Neural crest cell (in vitro differentiated cells): ENCODE measurements at regions not wholly inside any gene's neighbourhood (a gene's known extent, or its start where the extent isn't known, plus 50 kb on each side); places are given as distances from the start of the nearest gene placed in this dataset.

Experiments
- DNase-seq: peaks from one replicate; pipeline ENCODE4 v3.0.0; 2021; ENCODE audit warnings: low read depth, mixed read lengths, low spot score
- H3K27ac Mint-ChIP-seq: one replicate; pipeline ENCODE4 v1.8.0; 2021; ENCODE audit warnings: mild to moderate bottlenecking, mixed read lengths; ENCODE audit not compliant: unreplicated experiment
- H3K27me3 Mint-ChIP-seq: 2 replicates; pipeline ENCODE4 v1.8.0; 2021; ENCODE audit warnings: low read depth, mild to moderate bottlenecking, mixed read lengths
- H3K36me3 Mint-ChIP-seq: 2 replicates; pipeline ENCODE4 v1.8.0; 2021; ENCODE audit warnings: low read depth, mild to moderate bottlenecking, mixed read lengths
- H3K4me1 Mint-ChIP-seq: 2 replicates; pipeline ENCODE4 v1.8.0; 2021; ENCODE audit warnings: mixed read lengths
- H3K4me3 Mint-ChIP-seq: one replicate; pipeline ENCODE4 v1.8.0; 2021; ENCODE audit warnings: mild to moderate bottlenecking, mixed read lengths
- H3K9me3 Mint-ChIP-seq: 2 replicates; pipeline ENCODE4 v1.8.0; 2021; ENCODE audit warnings: mixed read lengths
- TF ChIP-seq, protein P1 (sequence below): fragments of 200-600 bp; sonication (generic); conservative IDR thresholded peaks from 2 replicates; pipeline ENCODE4 v1.5.0; 2021; ENCODE audit warnings: antibody characterized with exemption, mild to moderate bottlenecking

DNA sequence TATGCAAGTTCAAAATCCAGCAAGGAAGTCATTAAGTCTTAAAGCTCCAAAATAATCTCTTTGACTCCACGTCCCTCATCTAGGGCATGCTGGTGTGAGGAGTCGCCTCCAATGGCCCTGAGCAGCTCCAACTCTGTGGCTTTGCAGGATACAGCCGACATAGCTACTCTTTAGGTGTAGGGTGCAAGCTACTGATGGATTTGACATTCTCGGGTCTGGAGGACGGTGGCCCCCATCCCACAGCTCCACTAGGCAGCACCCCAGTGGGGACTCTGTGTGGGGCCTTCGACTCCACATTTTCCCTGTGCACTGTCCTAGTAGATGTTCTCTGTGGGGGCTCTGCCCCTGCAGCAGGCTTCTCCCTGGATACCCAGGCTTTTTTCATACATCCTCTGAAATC, 333.2 kb upstream of the FGF13 start:
- no peaks in the 10 kb centered on the region for H3K27me3 Mint-ChIP-seq
- H3K4me3 Mint-ChIP-seq = no peak overlapping the region
- peaks cover 28% of the 10 kb centered on the region for H3K36me3 Mint-ChIP-seq
- H3K27ac Mint-ChIP-seq = no peak overlapping the region
- DNase-seq = no peak
- no peaks in the 10 kb centered on the region for H3K4me1 Mint-ChIP-seq
- peaks cover 11% of the 10 kb centered on the region for H3K9me3 Mint-ChIP-seq
- TF ChIP-seq, protein P1, sequence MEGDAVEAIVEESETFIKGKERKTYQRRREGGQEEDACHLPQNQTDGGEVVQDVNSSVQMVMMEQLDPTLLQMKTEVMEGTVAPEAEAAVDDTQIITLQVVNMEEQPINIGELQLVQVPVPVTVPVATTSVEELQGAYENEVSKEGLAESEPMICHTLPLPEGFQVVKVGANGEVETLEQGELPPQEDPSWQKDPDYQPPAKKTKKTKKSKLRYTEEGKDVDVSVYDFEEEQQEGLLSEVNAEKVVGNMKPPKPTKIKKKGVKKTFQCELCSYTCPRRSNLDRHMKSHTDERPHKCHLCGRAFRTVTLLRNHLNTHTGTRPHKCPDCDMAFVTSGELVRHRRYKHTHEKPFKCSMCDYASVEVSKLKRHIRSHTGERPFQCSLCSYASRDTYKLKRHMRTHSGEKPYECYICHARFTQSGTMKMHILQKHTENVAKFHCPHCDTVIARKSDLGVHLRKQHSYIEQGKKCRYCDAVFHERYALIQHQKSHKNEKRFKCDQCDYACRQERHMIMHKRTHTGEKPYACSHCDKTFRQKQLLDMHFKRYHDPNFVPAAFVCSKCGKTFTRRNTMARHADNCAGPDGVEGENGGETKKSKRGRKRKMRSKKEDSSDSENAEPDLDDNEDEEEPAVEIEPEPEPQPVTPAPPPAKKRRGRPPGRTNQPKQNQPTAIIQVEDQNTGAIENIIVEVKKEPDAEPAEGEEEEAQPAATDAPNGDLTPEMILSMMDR = no peak

DNA sequence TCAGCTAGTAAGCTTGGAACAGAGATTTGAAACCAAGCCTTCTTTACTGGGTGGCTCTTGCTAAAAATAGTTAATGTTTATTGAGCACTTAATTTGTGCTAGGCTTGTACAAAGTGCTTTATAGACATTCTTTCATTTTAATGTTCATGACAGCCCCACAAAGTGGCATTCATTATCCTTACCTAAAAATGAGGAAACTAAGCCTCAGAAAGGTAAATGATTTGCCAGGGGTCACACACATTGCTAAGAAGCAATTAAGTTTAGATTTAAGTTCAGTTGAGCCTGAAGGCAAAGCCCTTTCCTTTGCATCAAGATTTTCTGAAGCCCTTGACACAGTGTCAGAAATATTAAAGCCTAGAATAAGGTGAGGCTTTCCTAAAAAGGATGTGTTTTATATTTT, 327.5 kb upstream of the FGF13 start:
- Mint-ChIP-seq H3K27ac (no peak overlapping the region), H3K4me3 (no peak overlapping the region), H3K4me1 (peaks cover 11% of the 10 kb centered on the region), H3K9me3 (peaks cover 19% of the 10 kb centered on the region), H3K36me3 (peaks cover 32% of the 10 kb centered on the region), H3K27me3 (no peaks in the 10 kb centered on the region)
- TF ChIP-seq, protein P1 = no peak
- DNase-seq = no peak

DNA sequence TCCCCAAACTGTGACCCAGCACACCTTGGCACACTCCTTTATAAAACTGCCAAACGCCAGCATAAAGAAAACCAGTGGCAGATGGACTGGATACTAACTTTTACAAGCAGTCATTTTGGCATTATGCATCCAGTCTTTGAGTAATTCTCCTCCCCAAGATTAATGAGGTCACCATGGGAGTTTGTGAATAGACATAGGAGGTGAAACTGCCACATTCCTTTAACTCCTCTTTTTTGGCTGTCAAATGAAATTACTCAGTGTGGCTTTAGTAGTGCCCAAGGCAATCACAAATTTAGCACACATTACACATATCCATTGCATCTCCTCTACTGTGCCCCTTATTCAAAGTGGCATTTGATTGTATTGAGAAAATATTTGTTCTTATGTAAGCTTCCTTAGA, 315.3 kb upstream of the FGF13 start:
- no peaks in the 10 kb centered on the region for H3K9me3 Mint-ChIP-seq
- TF ChIP-seq, protein P1 = no peak
- peaks cover 20% of the 10 kb centered on the region for H3K4me1 Mint-ChIP-seq
- no peak for DNase-seq
- no peaks in the 10 kb centered on the region for H3K27me3 Mint-ChIP-seq
- no peak overlapping the region for H3K27ac Mint-ChIP-seq
- H3K4me3 Mint-ChIP-seq = no peak overlapping the region
- H3K36me3 Mint-ChIP-seq = no peaks in the 10 kb centered on the region

DNA sequence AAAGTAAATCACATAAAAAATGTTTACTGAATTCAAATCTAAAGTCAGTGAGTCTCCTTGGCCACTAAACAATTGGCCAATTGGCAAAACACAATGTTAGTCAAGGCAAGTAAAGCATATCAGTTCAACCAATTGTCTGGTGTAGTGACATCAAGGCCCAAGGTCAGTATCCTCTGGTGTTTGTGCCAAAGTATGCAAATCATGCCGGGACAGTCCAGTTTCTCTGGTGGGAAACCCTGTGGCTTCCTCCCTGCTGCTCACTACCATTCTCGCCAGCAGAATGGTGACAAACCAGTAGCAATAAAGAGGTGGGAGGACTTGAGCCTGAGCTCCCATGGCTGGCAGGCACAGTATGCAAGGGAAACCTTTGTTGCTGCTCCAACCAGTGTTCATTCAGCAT, 314.9 kb upstream of the FGF13 start:
- no peaks in the 10 kb centered on the region for H3K27me3 Mint-ChIP-seq
- no peak overlapping the region for H3K4me3 Mint-ChIP-seq
- H3K36me3 Mint-ChIP-seq = no peaks in the 10 kb centered on the region
- H3K9me3 Mint-ChIP-seq = no peaks in the 10 kb centered on the region
- no peak for DNase-seq
- H3K4me1 Mint-ChIP-seq = peaks cover 20% of the 10 kb centered on the region
- H3K27ac Mint-ChIP-seq = no peak overlapping the region
- TF ChIP-seq, protein P1 = no peak

DNA sequence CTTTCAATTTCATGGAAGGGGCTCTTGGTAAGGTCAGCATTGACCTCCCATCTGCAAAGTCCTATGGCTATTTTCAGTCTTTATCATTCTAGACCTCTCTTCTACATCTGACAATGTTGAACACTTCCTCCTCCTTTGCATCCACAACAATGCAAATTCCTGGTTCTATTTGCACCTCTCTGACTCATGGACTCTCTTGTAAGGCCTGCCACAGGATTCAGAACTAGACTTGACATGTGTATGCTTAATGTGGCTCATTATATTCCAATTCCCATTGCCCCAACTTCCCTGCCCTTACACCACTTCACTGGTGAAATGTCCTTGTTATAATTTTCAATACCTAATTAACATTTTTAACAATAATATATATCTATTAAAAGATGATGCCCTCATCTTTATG, 314.3 kb upstream of the FGF13 start:
- DNase-seq = no peak
- TF ChIP-seq, protein P1 = no peak
- Mint-ChIP-seq H3K4me3 (no peak overlapping the region), H3K9me3 (no peaks in the 10 kb centered on the region), H3K36me3 (no peaks in the 10 kb centered on the region), H3K27ac (no peak overlapping the region), H3K4me1 (peaks cover 20% of the 10 kb centered on the region), H3K27me3 (no peaks in the 10 kb centered on the region)

DNA sequence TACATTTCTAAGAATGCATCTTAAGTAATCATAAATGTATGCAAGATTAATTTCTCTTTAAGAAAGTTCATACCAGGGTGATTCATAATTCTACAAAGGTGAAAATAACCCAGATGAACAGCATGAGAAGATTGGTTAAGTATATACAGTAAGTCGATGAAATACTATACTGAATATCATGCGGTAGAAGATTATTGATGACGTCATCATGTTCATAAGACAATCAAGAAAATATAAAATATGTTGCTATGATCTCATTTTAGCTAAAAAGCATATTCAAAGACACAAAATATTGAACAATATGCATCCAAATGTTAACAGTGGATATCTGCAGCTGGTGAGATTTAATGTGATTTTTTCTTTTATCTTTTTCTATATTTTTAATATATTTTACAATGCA, 312.0 kb upstream of the FGF13 start:
- no peaks in the 10 kb centered on the region for H3K36me3 Mint-ChIP-seq
- no peak for DNase-seq
- H3K4me1 Mint-ChIP-seq = peaks cover 24% of the 10 kb centered on the region

More for the DNA sequence above, 312.0 kb upstream of the FGF13 start:
- no peaks in the 10 kb centered on the region for H3K9me3 Mint-ChIP-seq
- no peak overlapping the region for H3K4me3 Mint-ChIP-seq
- TF ChIP-seq, protein P1 = no peak
- no peak overlapping the region for H3K27ac Mint-ChIP-seq
- no peaks in the 10 kb centered on the region for H3K27me3 Mint-ChIP-seq
